ENCODE measurements at regions not wholly inside any gene's neighbourhood (a gene's known extent, or its start where the extent isn't known, plus 50 kb on each side); places are given as distances from the start of the nearest gene placed in this dataset.
"Not testable (repeated sequence)": the region's sequence is repeated elsewhere in the genome, so short reads cannot be mapped to it uniquely, and the experiment has no call there.

DNA sequence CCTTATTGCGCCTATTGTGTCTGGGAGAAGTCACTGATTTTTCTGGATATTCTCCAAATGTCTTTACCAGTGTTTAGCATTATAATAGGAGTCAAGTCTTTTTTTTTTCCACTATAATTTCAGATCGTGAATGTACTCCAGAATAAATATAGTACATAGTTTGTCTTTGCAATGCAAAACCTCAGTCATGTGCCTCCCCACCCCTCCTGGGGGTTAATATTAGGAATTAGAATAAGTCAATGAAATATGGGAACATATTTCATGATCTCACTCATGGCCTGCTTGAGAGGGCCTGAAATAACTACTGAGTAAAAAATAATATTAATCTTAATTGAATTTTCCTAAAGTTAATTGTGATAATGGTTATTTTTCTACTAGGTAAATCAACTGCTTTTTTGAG is 79.0 kb upstream of the TMEM170B start:
- no peak for DNase-seq (ENCODE audit: low spot score)
- TF ChIP-seq, protein P1, sequence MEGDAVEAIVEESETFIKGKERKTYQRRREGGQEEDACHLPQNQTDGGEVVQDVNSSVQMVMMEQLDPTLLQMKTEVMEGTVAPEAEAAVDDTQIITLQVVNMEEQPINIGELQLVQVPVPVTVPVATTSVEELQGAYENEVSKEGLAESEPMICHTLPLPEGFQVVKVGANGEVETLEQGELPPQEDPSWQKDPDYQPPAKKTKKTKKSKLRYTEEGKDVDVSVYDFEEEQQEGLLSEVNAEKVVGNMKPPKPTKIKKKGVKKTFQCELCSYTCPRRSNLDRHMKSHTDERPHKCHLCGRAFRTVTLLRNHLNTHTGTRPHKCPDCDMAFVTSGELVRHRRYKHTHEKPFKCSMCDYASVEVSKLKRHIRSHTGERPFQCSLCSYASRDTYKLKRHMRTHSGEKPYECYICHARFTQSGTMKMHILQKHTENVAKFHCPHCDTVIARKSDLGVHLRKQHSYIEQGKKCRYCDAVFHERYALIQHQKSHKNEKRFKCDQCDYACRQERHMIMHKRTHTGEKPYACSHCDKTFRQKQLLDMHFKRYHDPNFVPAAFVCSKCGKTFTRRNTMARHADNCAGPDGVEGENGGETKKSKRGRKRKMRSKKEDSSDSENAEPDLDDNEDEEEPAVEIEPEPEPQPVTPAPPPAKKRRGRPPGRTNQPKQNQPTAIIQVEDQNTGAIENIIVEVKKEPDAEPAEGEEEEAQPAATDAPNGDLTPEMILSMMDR (IDR thresholded peaks at IDR 0.05) = no peak
- Histone ChIP-seq H3K4me3 (no peak overlapping the region), H3K27ac (no peak overlapping the region)

DNA sequence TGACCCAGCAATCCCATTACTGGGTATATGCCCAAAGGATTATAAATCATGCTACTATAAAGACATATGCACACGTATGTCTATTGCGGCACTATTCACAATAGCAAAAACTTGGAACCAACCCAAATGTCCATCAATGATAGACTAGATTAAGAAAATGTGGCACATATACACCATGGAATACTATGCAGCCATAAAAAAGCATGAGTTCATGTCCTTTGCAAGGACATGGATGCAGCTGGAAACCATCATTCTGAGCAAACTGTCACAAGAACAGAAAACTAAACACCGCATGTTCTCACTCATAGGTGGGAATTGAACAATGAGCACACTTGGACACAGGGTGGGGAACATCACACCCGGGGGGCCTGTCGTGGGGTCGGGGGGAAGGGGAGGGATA is 80.1 kb upstream of the TMEM170B start:
- H3K27ac ChIP-seq; DNase-seq (ENCODE audit: low spot score): not testable (repeated sequence)

DNA sequence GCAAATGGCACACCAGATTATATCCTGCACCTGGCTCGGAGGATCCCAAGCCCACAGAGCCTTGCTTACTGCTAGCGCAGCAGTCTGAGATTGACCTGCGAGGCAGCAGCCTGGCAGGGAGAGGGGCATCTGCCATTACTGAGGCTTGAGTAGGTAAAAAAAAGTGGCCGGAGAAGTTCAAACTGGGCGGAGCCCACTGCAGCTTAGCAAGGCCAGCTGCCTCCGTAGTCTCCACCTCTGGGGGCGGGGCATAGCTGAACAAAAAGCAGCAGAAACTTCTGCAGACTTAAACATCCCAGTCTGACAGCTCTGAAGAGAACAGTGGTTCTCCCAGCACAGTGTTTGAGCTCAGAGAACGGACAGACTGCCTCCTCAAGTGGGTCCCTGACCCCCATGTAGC is 85.4 kb upstream of the TMEM170B start:
- not testable (repeated sequence) for H3K4me3 ChIP-seq; H3K27ac ChIP-seq; DNase-seq (ENCODE audit: low spot score)

More for the DNA sequence above, 80.1 kb upstream of the TMEM170B start:
- not testable (repeated sequence) for H3K4me3 ChIP-seq

DNA sequence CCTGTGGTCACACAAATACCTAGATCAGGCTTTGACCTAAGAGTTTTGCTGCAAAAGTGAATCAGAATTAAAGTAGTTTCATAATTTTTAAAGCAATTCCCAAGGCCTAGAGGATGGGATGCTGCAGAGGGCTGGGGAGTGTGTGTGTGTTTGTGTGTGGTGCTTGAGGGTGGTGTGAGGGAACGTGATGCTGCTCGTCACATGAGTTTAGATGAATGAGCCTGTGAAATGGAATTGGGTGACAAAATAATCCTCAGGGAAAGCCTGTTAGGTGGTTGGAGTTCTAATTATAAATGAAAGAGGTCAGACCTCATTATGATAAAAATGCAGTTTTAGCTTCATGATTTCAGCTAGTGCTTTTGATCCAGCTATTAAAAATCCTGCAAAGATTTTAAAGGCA is 87.5 kb upstream of the TMEM170B start:
- no peak overlapping the region for H3K4me3 ChIP-seq
- no peak overlapping the region for H3K27ac ChIP-seq
- DNase-seq (ENCODE audit: low spot score) = no peak
- TF ChIP-seq, protein P1 (IDR thresholded peaks at IDR 0.05) = no peak

DNA sequence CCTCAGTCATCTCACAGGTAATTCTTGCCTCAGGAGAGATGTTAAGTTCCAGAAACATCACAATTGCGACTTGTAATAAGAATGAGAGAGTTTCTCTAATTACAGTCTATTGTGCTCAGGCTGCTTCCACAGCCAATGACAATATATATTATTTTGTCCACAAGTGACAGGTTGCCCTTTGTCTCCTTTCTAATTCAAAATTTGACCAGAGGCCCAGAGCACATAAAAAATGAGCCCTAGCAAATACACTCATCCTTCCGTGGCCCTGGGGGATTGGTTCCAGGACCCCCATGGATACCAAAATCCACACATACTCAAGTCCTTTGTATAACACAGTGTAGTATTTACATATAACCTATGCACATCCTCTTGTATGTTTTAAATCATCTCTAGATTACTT is 88.1 kb upstream of the TMEM170B start:
- TF ChIP-seq, protein P1 (IDR thresholded peaks at IDR 0.05) = no peak
- no peak for DNase-seq (ENCODE audit: low spot score)
- Histone ChIP-seq H3K27ac (no peak overlapping the region), H3K4me3 (no peak overlapping the region)

DNA sequence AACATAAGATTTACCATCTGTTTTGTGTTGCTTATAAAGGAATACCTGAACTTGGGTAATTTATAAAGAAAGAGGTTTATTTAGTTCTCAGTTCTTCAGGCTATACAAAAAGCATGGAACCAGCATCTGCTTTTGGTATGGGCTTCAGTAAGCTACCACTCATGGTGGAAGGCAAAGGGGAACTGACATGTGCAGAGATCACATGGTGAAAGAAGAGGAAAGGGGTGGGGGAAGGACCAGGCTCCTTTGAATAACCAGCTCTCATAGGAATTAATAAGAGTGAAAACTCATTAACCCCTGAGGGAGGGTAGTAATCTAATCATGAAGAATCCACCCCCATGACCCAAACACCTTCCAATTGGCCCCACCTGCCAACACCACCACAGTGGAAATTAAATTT is 89.5 kb upstream of the TMEM170B start:
- Histone ChIP-seq H3K4me3 (no peak overlapping the region), H3K27ac (no peak overlapping the region)
- DNase-seq (ENCODE audit: low spot score) = no peak
- TF ChIP-seq, protein P1 (IDR thresholded peaks at IDR 0.05) = no peak

DNA sequence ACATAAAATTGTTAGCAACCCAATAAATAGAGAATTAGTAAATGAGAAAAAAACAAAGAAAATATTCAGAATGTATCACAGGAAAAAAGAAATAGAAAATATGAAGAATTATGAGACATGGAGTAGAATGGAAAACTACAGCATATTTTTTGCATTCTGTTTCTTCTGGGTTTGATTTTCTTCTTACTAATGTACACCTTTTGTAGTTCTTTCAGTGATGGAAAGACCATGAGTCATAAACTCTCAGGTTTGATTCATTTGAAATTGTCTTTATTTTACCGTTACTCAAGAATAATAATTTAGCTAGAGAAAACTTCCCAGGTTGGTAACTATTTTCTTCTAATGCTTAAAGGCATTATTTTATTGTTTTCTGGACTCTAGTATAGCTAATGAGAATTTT is 90.3 kb upstream of the TMEM170B start:
- TF ChIP-seq, protein P1 (IDR thresholded peaks at IDR 0.05) = no peak
- no peak overlapping the region for H3K27ac ChIP-seq
- H3K4me3 ChIP-seq = no peak overlapping the region
- no peak for DNase-seq (ENCODE audit: low spot score)

DNA sequence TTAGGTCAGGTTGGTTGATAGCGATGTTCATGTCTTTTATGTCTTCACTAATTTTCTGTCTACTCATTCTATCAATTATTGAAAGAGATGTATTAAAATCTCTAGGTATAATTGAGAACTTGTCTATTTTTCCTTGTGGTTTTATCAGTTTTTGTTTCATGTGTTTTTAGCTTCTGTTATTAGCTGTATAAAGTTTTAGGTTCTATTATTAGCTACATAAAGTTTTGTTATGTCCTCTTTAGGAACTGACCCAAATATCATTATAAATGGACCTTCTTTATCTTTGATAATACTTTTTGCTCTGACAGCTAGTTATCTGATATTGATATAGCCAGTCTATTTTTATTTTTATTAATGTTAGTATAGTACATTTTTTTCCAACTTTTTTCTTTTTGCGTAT is 92.4 kb upstream of the TMEM170B start:
- no peak for DNase-seq (ENCODE audit: low spot score)
- Histone ChIP-seq H3K4me3 (no peak overlapping the region), H3K27ac (no peak overlapping the region)
- TF ChIP-seq, protein P1 (IDR thresholded peaks at IDR 0.05) = no peak

DNA sequence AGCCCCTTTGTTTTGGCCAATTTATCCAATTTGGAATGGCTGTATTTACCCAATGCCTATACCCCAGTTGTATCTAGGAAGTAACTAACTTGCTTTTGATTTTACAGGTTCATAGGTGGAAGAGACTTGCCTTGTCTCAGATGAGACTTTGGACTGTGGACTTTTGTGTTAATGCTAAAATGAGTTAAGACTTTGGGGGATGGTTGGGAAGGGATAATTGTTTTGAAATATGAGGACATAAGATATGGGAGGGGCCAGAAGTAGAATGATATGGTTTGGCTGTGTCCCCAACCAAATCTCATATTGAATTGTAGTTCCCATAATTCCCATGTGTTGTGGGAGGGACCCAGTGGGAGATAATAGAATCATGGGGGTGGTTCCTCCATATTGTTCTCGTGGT is 94.4 kb upstream of the TMEM170B start:
- DNase-seq (ENCODE audit: low spot score); H3K27ac ChIP-seq: not testable (repeated sequence)

More for the DNA sequence above, 94.4 kb upstream of the TMEM170B start:
- not testable (repeated sequence) for H3K4me3 ChIP-seq

Data from coronary artery (tissue), 2 donors.